ENCODE measurements at regions not wholly inside any gene's neighbourhood (a gene's known extent, or its start where the extent isn't known, plus 50 kb on each side); places are given as distances from the start of the nearest gene placed in this dataset.

DNA sequence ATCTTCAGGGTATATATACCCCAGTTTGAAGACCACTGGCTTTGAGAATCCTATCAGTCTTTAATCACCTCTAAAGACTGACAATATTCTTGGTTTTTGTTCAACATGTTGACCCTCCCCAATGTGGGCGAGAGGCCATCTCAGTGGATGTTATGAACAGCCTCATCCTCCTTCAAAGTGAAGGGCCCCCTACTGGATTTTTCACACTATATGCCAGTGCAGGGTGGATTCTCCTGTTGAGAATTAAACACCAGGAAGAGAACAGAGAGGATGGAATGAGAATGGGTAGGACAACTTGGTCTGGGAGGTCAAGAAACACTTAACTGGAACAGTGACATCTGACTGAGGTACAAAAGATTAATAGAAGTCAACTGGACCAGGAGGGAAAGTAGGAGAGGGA lies 327.1 kb downstream of the MAFB start:
- no peak overlapping the region for H3K4me3 ChIP-seq
- no peak for ATAC-seq
- DNase-seq: no peak
- intact Hi-C loops (cut with DNase I): no loop called here
- peaks cover 7% of the 10 kb centered on the region for H3K4me1 ChIP-seq
- no peaks in the 10 kb centered on the region for H3K27me3 ChIP-seq
- no peaks in the 10 kb centered on the region for H3K9me3 ChIP-seq
- no peak overlapping the region for H3K27ac ChIP-seq
- H3K36me3 ChIP-seq (replicated peaks in 1 of 2; ENCODE audit: insufficient read depth in 1 of 2, low read depth in 2 of 2): no peaks in the 10 kb centered on the region
- TF ChIP-seq, protein P1, sequence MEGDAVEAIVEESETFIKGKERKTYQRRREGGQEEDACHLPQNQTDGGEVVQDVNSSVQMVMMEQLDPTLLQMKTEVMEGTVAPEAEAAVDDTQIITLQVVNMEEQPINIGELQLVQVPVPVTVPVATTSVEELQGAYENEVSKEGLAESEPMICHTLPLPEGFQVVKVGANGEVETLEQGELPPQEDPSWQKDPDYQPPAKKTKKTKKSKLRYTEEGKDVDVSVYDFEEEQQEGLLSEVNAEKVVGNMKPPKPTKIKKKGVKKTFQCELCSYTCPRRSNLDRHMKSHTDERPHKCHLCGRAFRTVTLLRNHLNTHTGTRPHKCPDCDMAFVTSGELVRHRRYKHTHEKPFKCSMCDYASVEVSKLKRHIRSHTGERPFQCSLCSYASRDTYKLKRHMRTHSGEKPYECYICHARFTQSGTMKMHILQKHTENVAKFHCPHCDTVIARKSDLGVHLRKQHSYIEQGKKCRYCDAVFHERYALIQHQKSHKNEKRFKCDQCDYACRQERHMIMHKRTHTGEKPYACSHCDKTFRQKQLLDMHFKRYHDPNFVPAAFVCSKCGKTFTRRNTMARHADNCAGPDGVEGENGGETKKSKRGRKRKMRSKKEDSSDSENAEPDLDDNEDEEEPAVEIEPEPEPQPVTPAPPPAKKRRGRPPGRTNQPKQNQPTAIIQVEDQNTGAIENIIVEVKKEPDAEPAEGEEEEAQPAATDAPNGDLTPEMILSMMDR (IDR thresholded peaks at IDR 0.05): no peak
- TF ChIP-seq POLR2A (IDR thresholded peaks at IDR 0.05): no peak
- WGBS, 2 donors: 50 to 53% methylated on average over 1 of the region's 1 CpG

DNA sequence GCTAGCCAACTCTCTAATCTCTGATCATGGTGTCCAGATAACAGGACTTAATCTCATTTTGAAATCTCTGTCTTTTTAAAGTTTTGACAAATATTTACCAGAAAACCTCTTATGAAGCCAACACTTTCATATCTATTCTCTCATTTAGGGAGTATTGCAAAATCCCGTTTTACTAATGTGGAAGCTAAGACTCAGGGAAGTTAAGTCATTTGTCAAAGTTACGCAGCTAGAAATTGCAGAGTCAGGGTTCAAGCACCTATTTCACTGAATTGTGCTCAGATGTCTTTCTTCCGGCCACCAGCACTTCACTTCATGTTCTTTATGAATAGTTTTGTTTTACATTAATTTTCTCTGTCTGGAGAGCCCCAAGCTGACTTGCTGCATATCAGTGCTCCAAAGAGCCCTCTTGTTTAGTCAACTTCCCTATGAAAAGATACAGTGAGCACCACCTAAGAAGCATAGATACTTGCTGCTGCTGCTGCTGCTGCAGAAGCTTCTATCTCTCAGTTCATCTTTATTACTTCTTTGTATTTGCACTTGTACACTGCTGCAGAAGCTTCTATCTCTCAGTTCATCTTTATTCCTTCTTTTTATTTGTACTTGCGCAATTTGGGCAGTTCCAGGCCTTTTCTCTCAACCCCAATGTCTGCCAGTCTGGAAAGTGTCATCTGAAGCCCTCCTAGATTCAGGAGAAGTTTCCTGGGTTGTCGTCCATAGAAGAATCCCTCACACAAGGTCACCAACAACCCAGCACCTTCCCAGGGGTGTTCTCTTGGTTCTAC lies 329.7 kb downstream of the MAFB start:
- Histone ChIP-seq H3K4me3 (no peak overlapping the region), H3K9me3 (no peaks in the 10 kb centered on the region), H3K27ac (no peak overlapping the region), H3K4me1 (peaks cover 7% of the 10 kb centered on the region), H3K27me3 (no peaks in the 10 kb centered on the region), H3K36me3 (replicated peaks in 1 of 2; ENCODE audit: insufficient read depth in 1 of 2, low read depth in 2 of 2) (no peaks in the 10 kb centered on the region)
- 35% methylated on average over 5 of the region's 5 CpGs for WGBS, 2 donors
- DNase-seq (no peak), ATAC-seq (no peak)
- intact Hi-C loops (cut with DNase I): no loop called here
- no peak for TF ChIP-seq POLR2A (IDR thresholded peaks at IDR 0.05)
- TF ChIP-seq, protein P1 (IDR thresholded peaks at IDR 0.05): no peak

DNA sequence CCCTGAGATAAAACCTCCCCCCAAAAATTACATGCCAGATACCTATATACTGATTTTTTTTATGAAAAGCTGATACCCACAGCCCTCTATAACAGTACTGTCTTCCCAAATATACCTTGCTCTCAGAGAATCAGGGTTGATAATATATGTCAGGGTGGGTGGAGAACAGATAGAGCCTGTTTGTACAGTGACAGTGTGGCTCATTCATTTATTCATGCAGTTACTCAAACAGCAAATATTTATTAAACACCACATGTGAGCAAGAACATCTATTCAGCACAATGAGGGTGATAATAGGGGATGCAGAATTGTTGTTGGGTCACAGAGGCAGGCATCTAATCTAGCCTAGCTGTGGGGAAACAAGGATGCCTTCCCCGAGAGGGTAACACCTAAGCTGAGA lies 334.2 kb downstream of the MAFB start:
- 39 to 57% methylated on average over 1 of the region's 1 CpG for WGBS, 2 donors
- DNase-seq (no peak), ATAC-seq (no peak)
- no peaks in the 10 kb centered on the region for H3K9me3 ChIP-seq
- H3K36me3 ChIP-seq (replicated peaks in 1 of 2; ENCODE audit: insufficient read depth in 1 of 2, low read depth in 2 of 2): no peaks in the 10 kb centered on the region
- TF ChIP-seq POLR2A (IDR thresholded peaks at IDR 0.05): no peak
- TF ChIP-seq, protein P1 (IDR thresholded peaks at IDR 0.05): no peak
- H3K4me1 ChIP-seq: peaks cover 7% of the 10 kb centered on the region
- intact Hi-C loops (cut with DNase I): no loop called here
- no peak overlapping the region for H3K4me3 ChIP-seq
- no peak overlapping the region for H3K27ac ChIP-seq
- H3K27me3 ChIP-seq: no peaks in the 10 kb centered on the region

DNA sequence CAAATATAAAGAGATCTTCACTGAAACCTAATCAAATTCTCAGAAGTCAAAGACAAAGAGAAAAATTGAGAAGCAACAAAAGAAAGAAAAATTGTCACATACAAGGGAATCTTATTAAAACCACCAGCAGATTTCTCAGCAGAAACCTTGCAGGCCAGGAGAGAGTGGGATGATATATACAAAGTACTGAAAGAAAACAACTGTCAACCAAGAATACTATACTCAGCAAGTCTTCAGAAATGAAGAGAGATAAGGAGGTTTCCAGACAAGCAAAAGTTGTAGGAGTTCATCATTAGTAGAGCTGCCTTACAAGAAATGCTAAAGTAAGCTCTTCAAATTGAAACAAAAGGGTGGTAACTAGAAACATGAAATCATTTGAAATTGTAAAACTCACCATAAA lies 345.6 kb downstream of the MAFB start:
- Histone ChIP-seq H3K4me3 (no peak overlapping the region), H3K36me3 (replicated peaks in 1 of 2; ENCODE audit: insufficient read depth in 1 of 2, low read depth in 2 of 2) (no peaks in the 10 kb centered on the region), H3K4me1 (no peaks in the 10 kb centered on the region), H3K9me3 (peaks cover 0 to 16% (median 0%) of the 10 kb centered on the region in 3 donors), H3K27ac (no peak overlapping the region), H3K27me3 (no peaks in the 10 kb centered on the region)
- no peak for TF ChIP-seq POLR2A (IDR thresholded peaks at IDR 0.05)
- TF ChIP-seq, protein P1 (IDR thresholded peaks at IDR 0.05): no peak
- no peak for ATAC-seq
- intact Hi-C loops (cut with DNase I): no loop called here
- DNase-seq: no peak

DNA sequence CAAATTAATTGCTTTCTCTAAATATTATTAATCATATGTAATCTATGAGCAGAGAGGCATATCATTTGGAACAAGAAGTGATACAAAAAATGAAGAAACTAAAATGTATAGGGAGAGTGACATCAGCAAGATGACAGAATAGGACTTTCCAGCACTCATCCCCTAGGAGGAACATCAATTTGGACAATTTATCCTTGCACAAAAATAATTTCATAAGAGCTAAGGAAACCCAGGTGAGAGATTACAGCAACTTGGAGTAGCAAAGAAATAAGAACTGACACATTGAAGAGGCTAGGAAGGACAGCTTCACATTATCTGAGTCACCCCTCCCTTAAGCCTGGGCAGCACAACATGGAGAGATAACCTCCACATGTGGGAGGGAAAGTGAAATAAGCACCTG lies 347.5 kb downstream of the MAFB start:
- H3K9me3 ChIP-seq: peaks cover 0 to 12% (median 0%) of the 10 kb centered on the region in 3 donors
- TF ChIP-seq, protein P1 (IDR thresholded peaks at IDR 0.05): no peak
- TF ChIP-seq POLR2A (IDR thresholded peaks at IDR 0.05): no peak
- H3K4me1 ChIP-seq: no peaks in the 10 kb centered on the region
- H3K27me3 ChIP-seq: no peaks in the 10 kb centered on the region
- no peak overlapping the region for H3K4me3 ChIP-seq
- no peak overlapping the region for H3K27ac ChIP-seq
- DNase-seq (no peak), ATAC-seq (no peak)
- H3K36me3 ChIP-seq (replicated peaks in 1 of 2; ENCODE audit: insufficient read depth in 1 of 2, low read depth in 2 of 2): no peaks in the 10 kb centered on the region
- intact Hi-C loops (cut with DNase I): no loop called here

Data from body of pancreas (tissue), 4 donors.